H1 (cell line): ENCODE measurements at regions not wholly inside any gene's neighbourhood (a gene's known extent, or its start where the extent isn't known, plus 50 kb on each side); places are given as distances from the start of the nearest gene placed in this dataset.

Source experiments
- CTCF ChIA-PET: fragments of 300-600 bp; sonication (Branson Sonifier 250); formaldehyde crosslinking; loops from one replicate; lab custom pipeline; 2021; ENCODE audit not compliant: partially characterized antibody; lab: Charles Lee
- POLR2A ChIA-PET: fragments of 300-600 bp; sonication (Branson Sonifier 250); formaldehyde crosslinking; loops from one replicate; lab custom pipeline; 2021; ENCODE audit warnings: inconsistent platforms; ENCODE audit not compliant: partially characterized antibody; lab: Charles Lee
- DNase-seq, 2 experiments: peaks; one replicate each; pipeline versions ENCODE4 v3.0.0 to v3.0.0-alpha.2; 2010 to 2022; ENCODE audit warnings: low spot score in 2 of 2, low read depth in 1 of 2, mixed read lengths in 1 of 2
- FAIRE-seq: peaks from 2 replicates; lab custom pipeline; 2011; peaks lifted over from hg19 to GRCh38; lab: Jason Lieb, UNC
- H2AFZ ChIP-seq: 2 replicates; pipeline ENCODE4 v1.8.1; 2012; ENCODE audit warnings: low read length, inconsistent platforms
- H2AK5ac ChIP-seq: 2 replicates; pipeline ENCODE4 v1.6.1; 2013; ENCODE audit warnings: low read depth, low read length
- H2BK120ac ChIP-seq: replicated peaks from 2 replicates; pipeline ENCODE3; 2013; ENCODE audit warnings: low read depth, low read length, inconsistent platforms
- H2BK12ac ChIP-seq: 2 replicates; pipeline ENCODE4 v1.6.1; 2013; ENCODE audit warnings: low read depth, low read length
- H2BK15ac ChIP-seq: 2 replicates; pipeline ENCODE4 v1.6.1; 2013; ENCODE audit warnings: low read length
- H2BK20ac ChIP-seq: 2 replicates; pipeline ENCODE4 v1.6.1; 2013; ENCODE audit warnings: low read length
- H2BK5ac ChIP-seq: 2 replicates; pipeline ENCODE4 v1.6.1; 2013; ENCODE audit warnings: low read depth, low read length
- H3K14ac ChIP-seq: 2 replicates; pipeline ENCODE4 v1.6.1; 2013; ENCODE audit warnings: inconsistent platforms; ENCODE audit not compliant: insufficient read length
- H3K18ac ChIP-seq: 2 replicates; pipeline ENCODE4 v1.6.1; 2013; ENCODE audit warnings: low read length; ENCODE audit errors: extremely low read depth
- H3K23ac ChIP-seq: 2 replicates; pipeline ENCODE4 v1.6.1; 2013; ENCODE audit warnings: inconsistent platforms; ENCODE audit not compliant: insufficient read length
- H3K23me2 ChIP-seq: 2 replicates; pipeline ENCODE4 v1.6.1; 2013; ENCODE audit warnings: low read depth, low read length
- H3K27ac ChIP-seq: 2 replicates; pipeline ENCODE4 v1.6.1; 2011; ENCODE audit warnings: low read depth, low read length, inconsistent platforms
- H3K27me3 ChIP-seq, 4 experiments: replicated peaks in 1 of 4; 1 replicate in 1 of 4; 2 replicates in 3 of 4; pipeline versions ENCODE4 v1.6.1 to v1.8.1; 2011 to 2013; ENCODE audit warnings: low read length in 3 of 4, mild to moderate bottlenecking in 3 of 4, inconsistent platforms in 2 of 4, mixed read lengths in 2 of 4, moderate library complexity in 1 of 4; ENCODE audit not compliant: control insufficient read depth in 3 of 4, insufficient read depth in 3 of 4; ENCODE audit errors: extremely low read depth in 1 of 4
- H3K36me3 ChIP-seq, 4 experiments: 2 replicates each; pipeline versions ENCODE4 v1.6.1 to v1.8.1; 2011 to 2013; ENCODE audit warnings: mild to moderate bottlenecking in 4 of 4, low read length in 3 of 4, moderate library complexity in 2 of 4, control low read depth in 1 of 4, inconsistent platforms in 1 of 4; ENCODE audit not compliant: insufficient read depth in 4 of 4, control insufficient read depth in 2 of 4
- H3K4ac ChIP-seq: replicated peaks from 2 replicates; pipeline ENCODE3; 2013; ENCODE audit warnings: low read length, low read depth, mixed read lengths, inconsistent platforms; ENCODE audit not compliant: insufficient read length
- H3K4me1 ChIP-seq, 4 experiments: replicated peaks in 1 of 4; 1 replicate in 1 of 4; 2 replicates in 3 of 4; pipeline versions ENCODE4 v1.6.1 to v1.8.1; 2011 to 2013; ENCODE audit warnings: low read length in 3 of 4, inconsistent platforms in 2 of 4, mixed read lengths in 1 of 4; ENCODE audit not compliant: insufficient read depth in 4 of 4, control insufficient read depth in 3 of 4
- H3K4me2 ChIP-seq, 2 experiments: 2 replicates each; pipeline versions ENCODE4 v1.6.1 to v1.8.1; 2011 to 2013; ENCODE audit warnings: low read depth in 2 of 2, low read length in 2 of 2, control low read depth in 1 of 2, inconsistent platforms in 1 of 2, mild to moderate bottlenecking in 1 of 2; ENCODE audit not compliant: insufficient read depth in 1 of 2
- H3K4me3 ChIP-seq, 4 experiments: fragments of 200-600, 300-600 bp in 1 of 4; sonication (generic), shearing (Covaris generic), sonication (Bioruptor Twin) in 1 of 4; 2 replicates each; pipeline versions ENCODE4 v1.5.1 to v1.8.1; 2011 to 2016; ENCODE audit warnings: low read length in 4 of 4, low read depth in 3 of 4, control low read depth in 2 of 4, inconsistent platforms in 2 of 4, mild to moderate bottlenecking in 2 of 4, mixed read lengths in 1 of 4, moderate library complexity in 1 of 4; ENCODE audit not compliant: insufficient read depth in 2 of 4; ENCODE audit errors: extremely low read depth in 1 of 4
- H3K56ac ChIP-seq: replicated peaks from 2 replicates; pipeline ENCODE3; 2013; ENCODE audit warnings: low read depth, mild to moderate bottlenecking, mixed read lengths, low read length, inconsistent platforms; ENCODE audit not compliant: insufficient read length
- H3K79me1 ChIP-seq: 2 replicates; pipeline ENCODE4 v1.6.1; 2013; ENCODE audit warnings: low read depth, low read length, control low read depth
- H3K79me2 ChIP-seq, 2 experiments: 2 replicates each; pipeline versions ENCODE4 v1.6.1 to v1.8.1; 2012 to 2013; ENCODE audit warnings: low read length in 2 of 2, mild to moderate bottlenecking in 2 of 2, inconsistent platforms in 1 of 2; ENCODE audit not compliant: insufficient read depth in 2 of 2, control insufficient read depth in 1 of 2
- H3K9ac ChIP-seq, 4 experiments: replicated peaks in 1 of 4; 1 replicate in 1 of 4; 2 replicates in 3 of 4; pipeline versions ENCODE4 v1.6.1 to v1.8.1; 2011 to 2013; ENCODE audit warnings: low read depth in 3 of 4, low read length in 3 of 4, control low read depth in 2 of 4, mild to moderate bottlenecking in 2 of 4, moderate library complexity in 2 of 4, inconsistent platforms in 1 of 4; ENCODE audit errors: extremely low read depth in 1 of 4
- H3K9me3 ChIP-seq, 2 experiments: 2 replicates each; pipeline versions ENCODE4 v1.6.1 to v1.8.1; 2012 to 2013; ENCODE audit warnings: mild to moderate bottlenecking in 2 of 2, moderate library complexity in 2 of 2, control low read depth in 1 of 2, inconsistent platforms in 1 of 2, low read depth in 1 of 2, low read length in 1 of 2, mixed read lengths in 1 of 2; ENCODE audit not compliant: insufficient read depth in 2 of 2
- H4K20me1 ChIP-seq, 2 experiments: replicated peaks in 1 of 2; 2 replicates each; pipeline versions ENCODE3 to v1.8.1; 2011 to 2013; ENCODE audit warnings: inconsistent platforms in 2 of 2, low read length in 2 of 2, mild to moderate bottlenecking in 1 of 2; ENCODE audit not compliant: insufficient read depth in 2 of 2, control insufficient read depth in 1 of 2
- H4K5ac ChIP-seq: 2 replicates; pipeline ENCODE4 v1.6.1; 2013; ENCODE audit warnings: low read length, low read depth, mixed read lengths, inconsistent platforms; ENCODE audit not compliant: insufficient read length
- H4K8ac ChIP-seq: 2 replicates; pipeline ENCODE4 v1.8.0; 2013; ENCODE audit warnings: mild to moderate bottlenecking, moderate library complexity, low read length, inconsistent platforms; ENCODE audit not compliant: insufficient read depth; ENCODE audit errors: extremely low read depth
- H4K91ac ChIP-seq: replicated peaks from 2 replicates; pipeline ENCODE3; 2013; ENCODE audit warnings: low read length, mixed read lengths, inconsistent platforms; ENCODE audit not compliant: insufficient read length
- BRCA1 ChIP-seq: IDR thresholded peaks from 2 replicates; pipeline ENCODE4 v1.6.1; 2012; ENCODE audit warnings: low read depth, low read length, improper control_type of control experiment
- PHF8 ChIP-seq: fragments of 200-600 bp; sonication (generic); conservative IDR thresholded peaks from 2 replicates; pipeline ENCODE4 v1.7.1; 2012; ENCODE audit warnings: low read depth, mild to moderate bottlenecking, inconsistent platforms, low read length, moderate library complexity
- whole genome bisulfite sequencing, 2 experiments: shearing (Covaris generic) in 1 of 2; methylation state at CpG; one replicate each; pipeline versions ENCODE4 v1.1.6 to v1.1.7; 2013 to 2015; ENCODE audit warnings: low lambda C conversion rate in 2 of 2, mixed read lengths in 2 of 2, inconsistent platforms in 1 of 2, low coverage in 1 of 2, missing lambda C conversion rate in 1 of 2; ENCODE audit not compliant: insufficient replicate concordance in 2 of 2, insufficient coverage in 1 of 2, insufficient read length in 1 of 2; ENCODE audit errors: extremely low coverage in 1 of 2, missing lambda C conversion rate in 1 of 2; 5-methylcytosine and 5-hydroxymethylcytosine counted together

DNA sequence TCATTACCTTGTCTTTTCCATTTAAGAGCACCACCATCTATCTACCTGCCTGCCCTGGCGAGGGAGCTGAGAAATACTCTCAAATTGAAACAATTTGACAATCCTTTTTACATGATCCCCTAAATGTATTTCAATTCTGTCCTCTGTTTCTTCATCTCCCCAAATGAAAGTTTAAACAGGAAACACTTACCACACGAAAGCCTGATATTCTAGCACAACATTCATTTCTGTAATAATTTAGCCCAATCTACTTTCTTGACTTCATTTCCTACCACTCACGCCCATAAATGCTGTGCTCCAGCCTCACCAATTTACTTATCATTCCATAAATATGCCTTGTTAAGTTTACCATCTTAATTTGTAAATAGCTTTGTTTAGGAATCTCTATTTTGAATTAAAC, 89.8 kb upstream of the MS4A8 start:
- no peak for DNase-seq
- no peaks in the 10 kb centered on the region for H3K79me1 ChIP-seq
- no peak overlapping the region for H2BK20ac ChIP-seq
- TF ChIP-seq BRCA1, result no peak
- TF ChIP-seq PHF8, result no peak
- TF ChIP-seq, all 59 proteins: peak for 0
- H3K79me2 ChIP-seq, result no peaks in the 10 kb centered on the region
- POLR2A ChIA-PET, result interaction anchor here (0.7 kb wide), 1 partner anchor 103 kb away, joined by 3 read pairs; no protein-coding TSS in a partner anchor
- no peak overlapping the region for H3K4ac ChIP-seq
- no peak overlapping the region for H4K5ac ChIP-seq
- CTCF ChIA-PET, result interaction anchor here (0.6 to 3.3 kb wide), 9 partner anchors 8 to 345 kb away, joined by 3 to 13 read pairs (median 5); no protein-coding TSS in a partner anchor
- no peak overlapping the region for H2AFZ ChIP-seq
- no peak overlapping the region for H3K4me2 ChIP-seq
- no peaks in the 10 kb centered on the region for H3K9me3 ChIP-seq
- H4K8ac ChIP-seq, result no peak overlapping the region
- H2AK5ac ChIP-seq, result no peak overlapping the region
- no peak overlapping the region for H3K14ac ChIP-seq
- H3K36me3 ChIP-seq, result no peaks in the 10 kb centered on the region
- no peak for FAIRE-seq
- H3K4me1 ChIP-seq, result no peaks in the 10 kb centered on the region
- no peak overlapping the region for H3K23ac ChIP-seq
- H2BK120ac ChIP-seq, result no peak overlapping the region
- no peak overlapping the region for H2BK5ac ChIP-seq
- no peak overlapping the region for H2BK15ac ChIP-seq
- H4K91ac ChIP-seq, result no peak overlapping the region
- H3K4me3 ChIP-seq, result no peak overlapping the region
- H3K27ac ChIP-seq, result no peak overlapping the region
- no peaks in the 10 kb centered on the region for H3K23me2 ChIP-seq
- no peaks in the 10 kb centered on the region for H4K20me1 ChIP-seq
- no peak overlapping the region for H3K18ac ChIP-seq
- no peak overlapping the region for H2BK12ac ChIP-seq
- H3K27me3 ChIP-seq, result no peaks in the 10 kb centered on the region
- no peak overlapping the region for H3K56ac ChIP-seq
- no peak overlapping the region for H3K9ac ChIP-seq
- 92% methylated on average over 3 of the region's 3 CpGs; no CpG with 5 or more reads in 1 of the 2 experiments for WGBS, 2 experiments
